B cell (primary cell): ENCODE measurements at regions not wholly inside any gene's neighbourhood (a gene's known extent, or its start where the extent isn't known, plus 50 kb on each side); places are given as distances from the start of the nearest gene placed in this dataset.

Experiments used
- ATAC-seq: fragments of 200-7000 bp; cut with Tn5 transposase; one replicate; pipeline ENCODE4 v1.10.0; 2021; ENCODE audit warnings: low read depth, mild to moderate bottlenecking, moderate number of reproducible peaks, moderate library complexity
- CTCF ChIA-PET: fragments of 350-600 bp; sonication (Branson Sonifier 250); formaldehyde crosslinking; loops from one replicate; lab custom pipeline; 2021; ENCODE audit warnings: antibody characterized with exemption, inconsistent platforms; lab: Charles Lee
- POLR2A ChIA-PET: fragments of 350-600 bp; sonication (Branson Sonifier 250); formaldehyde crosslinking; loops from one replicate; lab custom pipeline; 2021; ENCODE audit warnings: antibody characterized with exemption; lab: Charles Lee
- DNase-seq: peaks from one replicate; pipeline ENCODE4 v3.0.0; 2013
- H2AFZ ChIP-seq: 2 replicates; pipeline ENCODE4 v1.6.1; 2012; ENCODE audit warnings: mild to moderate bottlenecking, low read depth, low read length; ENCODE audit not compliant: insufficient read depth, poor library complexity, severe bottlenecking
- H3K27ac ChIP-seq, 2 donors: 1 replicate in 1 of 2; 2 replicates in 1 of 2; pipeline ENCODE4 v1.5.1; 2012 to 2013; ENCODE audit warnings: low read length in 2 of 2, mild to moderate bottlenecking in 2 of 2, moderate library complexity in 1 of 2
- H3K27me3 ChIP-seq, 4 experiments: fragments of 200-600 bp in 1 of 4; sonication (generic) in 1 of 4; replicated peaks in 1 of 4; 1 replicate in 2 of 4; 2 replicates in 2 of 4; pipeline versions ENCODE4 v1.6.1 to v1.7.0; 2013 to 2016; ENCODE audit warnings: low read length in 3 of 4, mild to moderate bottlenecking in 2 of 4, mixed read lengths in 1 of 4, moderate library complexity in 1 of 4; ENCODE audit not compliant: insufficient read depth in 4 of 4, control insufficient read depth in 3 of 4; ENCODE audit errors: control extremely low read depth in 1 of 4
- H3K36me3 ChIP-seq, 2 experiments: replicated peaks in 1 of 2; 1 replicate in 1 of 2; 2 replicates in 1 of 2; pipeline versions ENCODE4 v1.6.1 to v1.7.1; 2013; ENCODE audit warnings: low read length in 1 of 2; ENCODE audit not compliant: insufficient read depth in 2 of 2, control insufficient read depth in 1 of 2; ENCODE audit errors: control extremely low read depth in 1 of 2, extremely low read depth in 1 of 2
- H3K4me1 ChIP-seq, 2 donors: fragments of 200-600 bp in 1 of 2; sonication (generic) in 1 of 2; 1 replicate in 1 of 2; 2 replicates in 1 of 2; pipeline versions ENCODE4 v1.5.1 to v1.6.1; 2013 to 2017; ENCODE audit warnings: low read length in 2 of 2; ENCODE audit not compliant: control insufficient read depth in 2 of 2, insufficient read depth in 2 of 2
- H3K4me2 ChIP-seq: replicated peaks from 2 replicates; pipeline ENCODE3; 2012; ENCODE audit warnings: mild to moderate bottlenecking, low read depth, low read length; ENCODE audit not compliant: poor library complexity, severe bottlenecking
- H3K4me3 ChIP-seq, 5 experiments: fragments of 200-600 bp in 1 of 5; sonication (generic) in 1 of 5; 1 replicate in 3 of 5; 2 replicates in 2 of 5; pipeline versions ENCODE4 v1.5.1 to v1.7.0; 2011 to 2016; ENCODE audit warnings: low read length in 4 of 5, mild to moderate bottlenecking in 4 of 5, low read depth in 2 of 5, control low read depth in 1 of 5, moderate library complexity in 1 of 5; ENCODE audit not compliant: insufficient read depth in 1 of 5; ENCODE audit errors: control extremely low read depth in 1 of 5, extremely low read depth in 1 of 5
- H3K79me2 ChIP-seq: fragments of 200-600 bp; sonication (generic); one replicate; pipeline ENCODE4 v1.6.0; 2016; ENCODE audit warnings: low read length; ENCODE audit not compliant: control insufficient read depth, insufficient read depth
- H3K9ac ChIP-seq: fragments of 200-600 bp; sonication (generic); 2 replicates; pipeline ENCODE4 v1.6.1; 2017; ENCODE audit warnings: mild to moderate bottlenecking, low read length, moderate library complexity
- H3K9me3 ChIP-seq, 3 donors: one replicate each; pipeline versions ENCODE4 v1.6.1 to v1.7.1; 2013; ENCODE audit warnings: low read length in 2 of 3; ENCODE audit not compliant: control insufficient read depth in 2 of 3, insufficient read depth in 1 of 3; ENCODE audit errors: control extremely low read depth in 1 of 3
- H4K20me1 ChIP-seq: 2 replicates; pipeline ENCODE4 v1.6.0; 2012; ENCODE audit warnings: mild to moderate bottlenecking, low read length; ENCODE audit not compliant: insufficient read depth, control insufficient read depth, poor library complexity, severe bottlenecking
- H3K27ac Mint-ChIP-seq: one replicate; pipeline ENCODE4 v1.8.0; 2021; ENCODE audit warnings: mixed read lengths
- H3K27me3 Mint-ChIP-seq: one replicate; pipeline ENCODE4 v1.8.0; 2021; ENCODE audit warnings: mixed read lengths
- H3K4me1 Mint-ChIP-seq: one replicate; pipeline ENCODE4 v1.8.0; 2021; ENCODE audit warnings: mixed read lengths
- H3K4me3 Mint-ChIP-seq: one replicate; pipeline ENCODE4 v1.8.0; 2021; ENCODE audit warnings: mixed read lengths
- H3K9me3 Mint-ChIP-seq: one replicate; pipeline ENCODE4 v1.8.0; 2022; ENCODE audit warnings: mixed read lengths; ENCODE audit not compliant: insufficient read depth
- EZH2 ChIP-seq: IDR thresholded peaks from 2 replicates; pipeline ENCODE4 v1.6.1; 2012; ENCODE audit warnings: borderline replicate concordance, low read depth, mild to moderate bottlenecking, moderate library complexity, low read length; ENCODE audit not compliant: insufficient read depth, poor library complexity, severe bottlenecking
- WGBS: methylation state at CpG from one replicate; pipeline ENCODE4 v1.1.5; 2013; ENCODE audit warnings: missing lambda C conversion rate; ENCODE audit not compliant: insufficient coverage; 5-methylcytosine and 5-hydroxymethylcytosine counted together
- intact Hi-C: fragments of 100-400 bp; cut with micrococcal nuclease; formaldehyde crosslinking; loops from one replicate; pipeline ENCODE4 v1.10.0; 2022
- TF ChIP-seq, protein P1 (sequence below): fragments of 200-600 bp; IDR thresholded peaks from one replicate; pipeline ENCODE4 v1.8.0; 2022; ENCODE audit warnings: antibody characterized with exemption, mild to moderate bottlenecking

DNA sequence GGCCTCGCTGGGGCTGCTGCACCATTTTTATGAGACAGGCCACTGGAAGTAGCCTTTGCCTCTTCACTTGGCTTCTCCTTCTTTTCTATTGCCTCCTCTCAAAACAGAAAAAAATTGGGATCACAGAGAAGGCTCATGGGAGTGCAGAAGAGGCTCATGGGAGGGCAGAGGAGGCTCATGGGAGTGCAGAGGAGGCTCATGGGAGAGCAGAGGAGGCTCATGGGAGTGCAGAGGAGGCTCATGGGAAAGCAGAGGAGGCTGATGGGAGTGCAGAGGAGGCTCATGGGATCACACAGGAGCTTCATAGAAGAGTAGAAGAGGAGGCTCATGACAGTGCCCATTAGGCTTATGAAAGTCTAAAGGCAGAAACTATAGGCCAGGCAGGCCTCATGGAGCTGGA is 211.2 kb downstream of the IRF8 start:
- H3K4me3 Mint-ChIP-seq: no peak overlapping the region
- POLR2A ChIA-PET: no interaction called here
- no peak overlapping the region for H3K4me3 ChIP-seq
- intact Hi-C loops: no loop called here
- no peaks in the 10 kb centered on the region for H3K79me2 ChIP-seq
- TF ChIP-seq, protein P1, sequence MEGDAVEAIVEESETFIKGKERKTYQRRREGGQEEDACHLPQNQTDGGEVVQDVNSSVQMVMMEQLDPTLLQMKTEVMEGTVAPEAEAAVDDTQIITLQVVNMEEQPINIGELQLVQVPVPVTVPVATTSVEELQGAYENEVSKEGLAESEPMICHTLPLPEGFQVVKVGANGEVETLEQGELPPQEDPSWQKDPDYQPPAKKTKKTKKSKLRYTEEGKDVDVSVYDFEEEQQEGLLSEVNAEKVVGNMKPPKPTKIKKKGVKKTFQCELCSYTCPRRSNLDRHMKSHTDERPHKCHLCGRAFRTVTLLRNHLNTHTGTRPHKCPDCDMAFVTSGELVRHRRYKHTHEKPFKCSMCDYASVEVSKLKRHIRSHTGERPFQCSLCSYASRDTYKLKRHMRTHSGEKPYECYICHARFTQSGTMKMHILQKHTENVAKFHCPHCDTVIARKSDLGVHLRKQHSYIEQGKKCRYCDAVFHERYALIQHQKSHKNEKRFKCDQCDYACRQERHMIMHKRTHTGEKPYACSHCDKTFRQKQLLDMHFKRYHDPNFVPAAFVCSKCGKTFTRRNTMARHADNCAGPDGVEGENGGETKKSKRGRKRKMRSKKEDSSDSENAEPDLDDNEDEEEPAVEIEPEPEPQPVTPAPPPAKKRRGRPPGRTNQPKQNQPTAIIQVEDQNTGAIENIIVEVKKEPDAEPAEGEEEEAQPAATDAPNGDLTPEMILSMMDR: no peak
- no peak for TF ChIP-seq EZH2
- no peak overlapping the region for H3K27ac ChIP-seq
- H3K9me3 Mint-ChIP-seq: no peaks in the 10 kb centered on the region
- no peaks in the 10 kb centered on the region for H4K20me1 ChIP-seq
- 100% methylated on average over 1 of the region's 1 CpG for WGBS
- no peaks in the 10 kb centered on the region for H3K4me1 Mint-ChIP-seq
- ATAC-seq: no peak
- no peaks in the 10 kb centered on the region for H3K36me3 ChIP-seq
- H3K9ac ChIP-seq: no peak overlapping the region
- no peaks in the 10 kb centered on the region for H3K4me1 ChIP-seq
- peaks cover 16% of the 10 kb centered on the region for H3K27me3 Mint-ChIP-seq
- H3K4me2 ChIP-seq: no peak overlapping the region
- no peak for DNase-seq
- peaks cover 0 to 15% (median 6%) of the 10 kb centered on the region in 3 donors for H3K9me3 ChIP-seq
- no peaks in the 10 kb centered on the region for H3K27me3 ChIP-seq
- CTCF ChIA-PET: no interaction called here
- no peak overlapping the region for H2AFZ ChIP-seq
- H3K27ac Mint-ChIP-seq: no peak overlapping the region

DNA sequence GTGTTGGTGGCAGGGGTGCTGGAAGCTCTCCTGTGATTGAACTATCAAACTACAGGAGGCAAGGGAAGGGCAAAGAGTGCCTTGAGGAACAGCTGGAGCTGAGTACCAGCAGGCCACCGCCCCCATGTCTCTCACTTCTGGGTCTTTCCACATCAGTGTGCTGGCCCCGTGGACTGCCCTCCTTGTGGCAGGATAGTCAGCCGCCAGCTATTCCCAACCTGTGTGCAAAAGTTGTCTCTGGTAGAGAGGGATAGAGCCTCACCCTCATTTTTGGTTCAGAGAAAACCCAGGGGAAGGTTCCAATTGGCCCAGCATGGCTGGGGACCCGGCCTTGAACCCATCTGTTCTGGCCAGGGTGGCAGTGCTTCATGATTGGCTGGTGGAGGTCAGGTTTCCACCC is 211.8 kb downstream of the IRF8 start:
- no peak overlapping the region for H3K4me3 Mint-ChIP-seq
- intact Hi-C loops: no loop called here
- DNase-seq (no peak), ATAC-seq (no peak)
- Histone ChIP-seq H2AFZ (no peak overlapping the region), H3K9ac (no peak overlapping the region), H3K4me2 (no peak overlapping the region), H3K27me3 (no peaks in the 10 kb centered on the region), H3K27ac (no peak overlapping the region), H3K9me3 (peaks cover 0 to 15% (median 6%) of the 10 kb centered on the region in 3 donors), H4K20me1 (no peaks in the 10 kb centered on the region), H3K4me1 (no peaks in the 10 kb centered on the region), H3K4me3 (no peak overlapping the region), H3K79me2 (no peaks in the 10 kb centered on the region), H3K36me3 (no peaks in the 10 kb centered on the region)
- ChIA-PET CTCF (no interaction called here), POLR2A (no interaction called here)
- TF ChIP-seq, protein P1: no peak
- TF ChIP-seq EZH2: no peak
- H3K4me1 Mint-ChIP-seq: no peaks in the 10 kb centered on the region
- H3K27me3 Mint-ChIP-seq: peaks cover 19% of the 10 kb centered on the region
- no peaks in the 10 kb centered on the region for H3K9me3 Mint-ChIP-seq
- WGBS: 91% methylated on average over 4 of the region's 4 CpGs
- H3K27ac Mint-ChIP-seq: no peak overlapping the region
